ENCODE measurements at regions not wholly inside any gene's neighbourhood (a gene's known extent, or its start where the extent isn't known, plus 50 kb on each side); places are given as distances from the start of the nearest gene placed in this dataset.

- intact Hi-C loops (cut with micrococcal nuclease) = no loop called here
- no peaks in the 10 kb centered on the region for H3K4me1 ChIP-seq (ENCODE audit: insufficient read depth, low read length)
- H3K9me3 Mint-ChIP-seq = peaks cover 0 to 3% (median 0%) of the 10 kb centered on the region in 8 donors
- DNase-seq = no peak
- no peaks in the 10 kb centered on the region for H3K27me3 ChIP-seq (ENCODE audit: insufficient read depth, low read length)
- no peaks in the 10 kb centered on the region for H3K27me3 Mint-ChIP-seq
- no peak overlapping the region for H3K4me3 Mint-ChIP-seq
- H3K36me3 Mint-ChIP-seq = no peaks in the 10 kb centered on the region
- ChIA-PET CTCF (ENCODE audit: partially characterized antibody) (no interaction called here), POLR2A (ENCODE audit: partially characterized antibody) (no interaction called here)
- H3K27ac ChIP-seq (ENCODE audit: low read depth, low read length) = no peak overlapping the region
- no peak overlapping the region for H3K4me3 ChIP-seq (ENCODE audit: low read length in 2 of 2)
- no peaks in the 10 kb centered on the region for H3K9me3 ChIP-seq (ENCODE audit: control insufficient read depth in 1 of 2, low read length in 2 of 2)
- no peaks in the 10 kb centered on the region for H3K4me1 Mint-ChIP-seq
- no peak overlapping the region for H3K27ac Mint-ChIP-seq
- no peaks in the 10 kb centered on the region for H3K36me3 ChIP-seq (ENCODE audit: insufficient read depth, low read length)
Measured at GRCh38 chr5:5804478-5805233, 382.2 kb downstream of the ICE1 start.

GRCh38 chr5:5800801-5801761 lies 378.6 kb downstream of the ICE1 start:
- Histone ChIP-seq H3K4me1 (ENCODE audit: insufficient read depth, low read length) (no peaks in the 10 kb centered on the region), H3K27ac (ENCODE audit: low read depth, low read length) (no peak overlapping the region), H3K27me3 (ENCODE audit: insufficient read depth, low read length) (no peaks in the 10 kb centered on the region), H3K4me3 (ENCODE audit: low read length in 2 of 2) (no peak overlapping the region), H3K36me3 (ENCODE audit: insufficient read depth, low read length) (no peaks in the 10 kb centered on the region), H3K9me3 (ENCODE audit: control insufficient read depth in 1 of 2, low read length in 2 of 2) (no peaks in the 10 kb centered on the region)
- H3K9me3 Mint-ChIP-seq = peaks cover 0 to 3% (median 0%) of the 10 kb centered on the region in 8 donors
- DNase-seq = no peak
- POLR2A ChIA-PET (ENCODE audit: partially characterized antibody) = no interaction called here
- CTCF ChIA-PET (ENCODE audit: partially characterized antibody) = no interaction called here
- H3K27ac Mint-ChIP-seq = no peak overlapping the region
- no peaks in the 10 kb centered on the region for H3K4me1 Mint-ChIP-seq
- intact Hi-C loops (cut with micrococcal nuclease) = no loop called here
- H3K4me3 Mint-ChIP-seq = no peak overlapping the region
- H3K27me3 Mint-ChIP-seq = peaks cover 2% of the 10 kb centered on the region in 2 donors
- no peaks in the 10 kb centered on the region for H3K36me3 Mint-ChIP-seq

- POLR2A ChIA-PET (ENCODE audit: partially characterized antibody) = no interaction called here
Measured at GRCh38 chr5:5799826-5800225, 377.3 kb downstream of the ICE1 start.

GRCh38 chr5:5799229-5799628 lies 376.8 kb downstream of the ICE1 start:
- POLR2A ChIA-PET (ENCODE audit: partially characterized antibody) = no interaction called here
- CTCF ChIA-PET (ENCODE audit: partially characterized antibody) = no interaction called here
- Mint-ChIP-seq H3K4me1 (no peaks in the 10 kb centered on the region), H3K27me3 (peaks cover 2 to 3% of the 10 kb centered on the region in 2 donors), H3K9me3 (peaks cover 0 to 3% (median 0%) of the 10 kb centered on the region in 8 donors), H3K36me3 (no peaks in the 10 kb centered on the region), H3K27ac (no peak overlapping the region), H3K4me3 (no peak overlapping the region)
- Histone ChIP-seq H3K4me3 (ENCODE audit: low read length in 2 of 2) (no peak overlapping the region), H3K9me3 (ENCODE audit: control insufficient read depth in 1 of 2, low read length in 2 of 2) (no peaks in the 10 kb centered on the region), H3K27me3 (ENCODE audit: insufficient read depth, low read length) (no peaks in the 10 kb centered on the region), H3K4me1 (ENCODE audit: insufficient read depth, low read length) (no peaks in the 10 kb centered on the region), H3K27ac (ENCODE audit: low read depth, low read length) (no peak overlapping the region), H3K36me3 (ENCODE audit: insufficient read depth, low read length) (no peaks in the 10 kb centered on the region)
- no peak for DNase-seq
- intact Hi-C loops (cut with micrococcal nuclease) = no loop called here

More at GRCh38 chr5:5799826-5800225, 377.3 kb downstream of the ICE1 start:
- Mint-ChIP-seq H3K27ac (no peak overlapping the region), H3K4me3 (no peak overlapping the region), H3K4me1 (no peaks in the 10 kb centered on the region), H3K36me3 (no peaks in the 10 kb centered on the region), H3K27me3 (peaks cover 2 to 3% of the 10 kb centered on the region in 2 donors), H3K9me3 (peaks cover 0 to 3% (median 0%) of the 10 kb centered on the region in 8 donors)
- Histone ChIP-seq H3K27me3 (ENCODE audit: insufficient read depth, low read length) (no peaks in the 10 kb centered on the region), H3K36me3 (ENCODE audit: insufficient read depth, low read length) (no peaks in the 10 kb centered on the region), H3K4me1 (ENCODE audit: insufficient read depth, low read length) (no peaks in the 10 kb centered on the region), H3K27ac (ENCODE audit: low read depth, low read length) (no peak overlapping the region), H3K4me3 (ENCODE audit: low read length in 2 of 2) (no peak overlapping the region), H3K9me3 (ENCODE audit: control insufficient read depth in 1 of 2, low read length in 2 of 2) (no peaks in the 10 kb centered on the region)
- intact Hi-C loops (cut with micrococcal nuclease) = no loop called here
- CTCF ChIA-PET (ENCODE audit: partially characterized antibody) = no interaction called here
- no peak for DNase-seq

- Mint-ChIP-seq H3K9me3 (peaks cover 0 to 3% (median 0%) of the 10 kb centered on the region in 8 donors), H3K4me3 (no peak overlapping the region), H3K4me1 (no peaks in the 10 kb centered on the region), H3K27ac (no peak overlapping the region), H3K27me3 (peaks cover 2 to 3% of the 10 kb centered on the region in 2 donors), H3K36me3 (no peaks in the 10 kb centered on the region)
- Histone ChIP-seq H3K27me3 (ENCODE audit: insufficient read depth, low read length) (no peaks in the 10 kb centered on the region), H3K4me3 (ENCODE audit: low read length in 2 of 2) (no peak overlapping the region), H3K4me1 (ENCODE audit: insufficient read depth, low read length) (no peaks in the 10 kb centered on the region), H3K9me3 (ENCODE audit: control insufficient read depth in 1 of 2, low read length in 2 of 2) (no peaks in the 10 kb centered on the region), H3K27ac (ENCODE audit: low read depth, low read length) (no peak overlapping the region), H3K36me3 (ENCODE audit: insufficient read depth, low read length) (no peaks in the 10 kb centered on the region)
- intact Hi-C loops (cut with micrococcal nuclease) = no loop called here
- ChIA-PET POLR2A (ENCODE audit: partially characterized antibody) (no interaction called here), CTCF (ENCODE audit: partially characterized antibody) (no interaction called here)
- DNase-seq = no peak
Measured at GRCh38 chr5:5798462-5798861, 376.0 kb downstream of the ICE1 start.

GRCh38 chr5:5798041-5798440 lies 375.6 kb downstream of the ICE1 start:
- Mint-ChIP-seq H3K27ac (no peak overlapping the region), H3K4me1 (no peaks in the 10 kb centered on the region), H3K4me3 (no peak overlapping the region), H3K36me3 (no peaks in the 10 kb centered on the region), H3K9me3 (peaks cover 0 to 2% (median 0%) of the 10 kb centered on the region in 8 donors), H3K27me3 (peaks cover 4 to 6% of the 10 kb centered on the region in 2 donors)
- Histone ChIP-seq H3K27ac (ENCODE audit: low read depth, low read length) (no peak overlapping the region), H3K4me3 (ENCODE audit: low read length in 2 of 2) (no peak overlapping the region), H3K9me3 (ENCODE audit: control insufficient read depth in 1 of 2, low read length in 2 of 2) (no peaks in the 10 kb centered on the region), H3K27me3 (ENCODE audit: insufficient read depth, low read length) (no peaks in the 10 kb centered on the region), H3K36me3 (ENCODE audit: insufficient read depth, low read length) (no peaks in the 10 kb centered on the region), H3K4me1 (ENCODE audit: insufficient read depth, low read length) (no peaks in the 10 kb centered on the region)
- intact Hi-C loops (cut with micrococcal nuclease) = no loop called here
- ChIA-PET POLR2A (ENCODE audit: partially characterized antibody) (no interaction called here), CTCF (ENCODE audit: partially characterized antibody) (no interaction called here)
- DNase-seq = no peak

- ChIA-PET CTCF (ENCODE audit: partially characterized antibody) (no interaction called here), POLR2A (ENCODE audit: partially characterized antibody) (no interaction called here)
- Histone ChIP-seq H3K27ac (ENCODE audit: low read depth, low read length) (no peak overlapping the region), H3K27me3 (ENCODE audit: insufficient read depth, low read length) (no peaks in the 10 kb centered on the region), H3K4me1 (ENCODE audit: insufficient read depth, low read length) (no peaks in the 10 kb centered on the region), H3K9me3 (ENCODE audit: control insufficient read depth in 1 of 2, low read length in 2 of 2) (no peaks in the 10 kb centered on the region), H3K36me3 (ENCODE audit: insufficient read depth, low read length) (no peaks in the 10 kb centered on the region), H3K4me3 (ENCODE audit: low read length in 2 of 2) (no peak overlapping the region)
- Mint-ChIP-seq H3K36me3 (no peaks in the 10 kb centered on the region), H3K4me1 (no peaks in the 10 kb centered on the region), H3K4me3 (no peak overlapping the region), H3K9me3 (peaks cover 0 to 2% (median 0%) of the 10 kb centered on the region in 8 donors), H3K27ac (no peak overlapping the region), H3K27me3 (peaks cover 4 to 6% of the 10 kb centered on the region in 2 donors)
- intact Hi-C loops (cut with micrococcal nuclease) = no loop called here
- no peak for DNase-seq
Measured at GRCh38 chr5:5795074-5795771, 372.7 kb downstream of the ICE1 start.

Measured in CD4-positive, alpha-beta memory T cell (primary cell).